ENCODE measurements at regions not wholly inside any gene's neighbourhood (a gene's known extent, or its start where the extent isn't known, plus 50 kb on each side); places are given as distances from the start of the nearest gene placed in this dataset.

GRCh38 chr3:10759495-10759894, 56.5 kb upstream of the SLC6A11 start:
- Histone ChIP-seq H2AFZ (ENCODE audit: low read depth) (no peak overlapping the region), H3K4me1 (ENCODE audit: low read depth, poor library complexity, severe bottlenecking) (no peaks in the 10 kb centered on the region), H3K79me2 (ENCODE audit: insufficient read depth, low read depth) (no peaks in the 10 kb centered on the region), H3K4me2 (no peak overlapping the region), H3K9ac (no peak overlapping the region), H3K27ac (no peak overlapping the region), H3K4me3 (IDR thresholded peaks at IDR 0.05; ENCODE audit: insufficient read depth, low read depth, low read length) (no peak overlapping the region), H3K36me3 (ENCODE audit: insufficient read depth) (no peaks in the 10 kb centered on the region), H3K27me3 (ENCODE audit: insufficient read depth, low read depth) (no peaks in the 10 kb centered on the region), H4K20me1 (ENCODE audit: insufficient read depth) (no peaks in the 10 kb centered on the region)
- no peak for TF ChIP-seq CTCF (conservative IDR thresholded peaks at IDR 0.05; ENCODE audit: low read depth, low read length)

- Histone ChIP-seq H3K79me2 (ENCODE audit: insufficient read depth, low read depth) (no peaks in the 10 kb centered on the region), H3K4me1 (ENCODE audit: low read depth, poor library complexity, severe bottlenecking) (no peaks in the 10 kb centered on the region), H3K4me3 (IDR thresholded peaks at IDR 0.05; ENCODE audit: insufficient read depth, low read depth, low read length) (no peak overlapping the region), H3K36me3 (ENCODE audit: insufficient read depth) (no peaks in the 10 kb centered on the region), H4K20me1 (ENCODE audit: insufficient read depth) (no peaks in the 10 kb centered on the region), H3K27ac (no peak overlapping the region), H3K9ac (no peak overlapping the region), H3K27me3 (ENCODE audit: insufficient read depth, low read depth) (no peaks in the 10 kb centered on the region), H3K4me2 (no peak overlapping the region), H2AFZ (ENCODE audit: low read depth) (no peak overlapping the region)
- TF ChIP-seq CTCF (conservative IDR thresholded peaks at IDR 0.05; ENCODE audit: low read depth, low read length): no peak
Measured at GRCh38 chr3:10760199-10760598, 55.8 kb upstream of the SLC6A11 start.

GRCh38 chr3:10761583-10761982, 54.4 kb upstream of the SLC6A11 start:
- Histone ChIP-seq H2AFZ (ENCODE audit: low read depth) (no peak overlapping the region), H3K27ac (no peak overlapping the region), H3K79me2 (ENCODE audit: insufficient read depth, low read depth) (no peaks in the 10 kb centered on the region), H4K20me1 (ENCODE audit: insufficient read depth) (no peaks in the 10 kb centered on the region), H3K4me1 (ENCODE audit: low read depth, poor library complexity, severe bottlenecking) (no peaks in the 10 kb centered on the region), H3K4me2 (no peak overlapping the region), H3K36me3 (ENCODE audit: insufficient read depth) (no peaks in the 10 kb centered on the region), H3K4me3 (IDR thresholded peaks at IDR 0.05; ENCODE audit: insufficient read depth, low read depth, low read length) (no peak overlapping the region), H3K27me3 (ENCODE audit: insufficient read depth, low read depth) (no peaks in the 10 kb centered on the region), H3K9ac (no peak overlapping the region)
- no peak for TF ChIP-seq CTCF (conservative IDR thresholded peaks at IDR 0.05; ENCODE audit: low read depth, low read length)

- TF ChIP-seq CTCF (conservative IDR thresholded peaks at IDR 0.05; ENCODE audit: low read depth, low read length): no peak
- Histone ChIP-seq H2AFZ (ENCODE audit: low read depth) (no peak overlapping the region), H3K4me1 (ENCODE audit: low read depth, poor library complexity, severe bottlenecking) (no peaks in the 10 kb centered on the region), H3K79me2 (ENCODE audit: insufficient read depth, low read depth) (no peaks in the 10 kb centered on the region), H3K4me3 (IDR thresholded peaks at IDR 0.05; ENCODE audit: insufficient read depth, low read depth, low read length) (no peak overlapping the region), H3K27ac (no peak overlapping the region), H3K27me3 (ENCODE audit: insufficient read depth, low read depth) (no peaks in the 10 kb centered on the region), H3K4me2 (no peak overlapping the region), H3K9ac (no peak overlapping the region), H3K36me3 (ENCODE audit: insufficient read depth) (no peaks in the 10 kb centered on the region), H4K20me1 (ENCODE audit: insufficient read depth) (no peaks in the 10 kb centered on the region)
Measured at GRCh38 chr3:10762116-10762515, 53.9 kb upstream of the SLC6A11 start.

All from KMS-11 (cell line).